ENCODE measurements at regions not wholly inside any gene's neighbourhood (a gene's known extent, or its start where the extent isn't known, plus 50 kb on each side); places are given as distances from the start of the nearest gene placed in this dataset.

DNA sequence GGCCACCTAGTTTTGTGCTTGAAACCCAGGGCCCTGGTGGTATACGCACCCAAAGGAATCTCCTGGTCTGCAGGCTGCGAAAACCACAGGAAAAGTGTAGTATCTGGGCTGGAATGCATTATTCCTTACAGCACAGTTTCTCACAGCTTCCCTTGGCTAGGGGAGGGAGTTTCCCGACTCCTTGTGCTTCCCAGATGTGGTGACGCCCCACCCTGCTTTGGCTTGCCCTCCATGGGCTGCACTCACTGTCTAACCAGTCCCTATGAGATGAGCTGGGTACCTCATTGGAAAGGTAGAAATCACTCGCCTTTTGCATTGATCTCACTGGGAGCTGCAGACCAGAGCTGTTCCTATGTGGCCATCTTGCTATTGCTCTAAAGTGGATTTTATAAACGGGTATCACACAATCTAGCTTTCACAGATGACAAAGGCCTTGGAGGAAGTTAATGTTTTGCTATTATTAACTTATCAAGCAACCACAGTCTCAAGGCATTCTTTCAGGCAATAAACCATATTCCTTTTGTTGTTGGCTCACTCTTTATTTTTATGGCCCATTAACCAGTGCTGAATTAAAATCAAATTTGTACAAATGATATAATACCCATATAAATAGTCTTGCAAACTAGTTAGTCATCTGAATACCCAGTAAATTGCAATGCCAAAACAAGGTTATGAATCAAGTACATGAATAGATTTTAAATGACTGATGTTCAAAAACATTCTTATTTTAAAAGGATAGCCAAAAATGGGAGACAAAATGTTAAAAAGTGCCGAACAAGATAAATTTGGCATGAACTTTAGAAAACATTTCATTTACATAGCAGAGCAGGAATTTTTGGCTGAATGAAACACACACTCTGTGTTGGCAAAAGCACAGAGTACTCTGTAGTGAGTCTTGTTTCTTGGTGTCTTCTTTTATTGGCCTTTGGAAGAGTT, 475.4 kb upstream of the ARGLU1 start:
- no peak overlapping the region for H3K4me3 ChIP-seq (ENCODE audit: low read length)
- no peak for DNase-seq (ENCODE audit: low read depth)
- TF ChIP-seq, protein P1, sequence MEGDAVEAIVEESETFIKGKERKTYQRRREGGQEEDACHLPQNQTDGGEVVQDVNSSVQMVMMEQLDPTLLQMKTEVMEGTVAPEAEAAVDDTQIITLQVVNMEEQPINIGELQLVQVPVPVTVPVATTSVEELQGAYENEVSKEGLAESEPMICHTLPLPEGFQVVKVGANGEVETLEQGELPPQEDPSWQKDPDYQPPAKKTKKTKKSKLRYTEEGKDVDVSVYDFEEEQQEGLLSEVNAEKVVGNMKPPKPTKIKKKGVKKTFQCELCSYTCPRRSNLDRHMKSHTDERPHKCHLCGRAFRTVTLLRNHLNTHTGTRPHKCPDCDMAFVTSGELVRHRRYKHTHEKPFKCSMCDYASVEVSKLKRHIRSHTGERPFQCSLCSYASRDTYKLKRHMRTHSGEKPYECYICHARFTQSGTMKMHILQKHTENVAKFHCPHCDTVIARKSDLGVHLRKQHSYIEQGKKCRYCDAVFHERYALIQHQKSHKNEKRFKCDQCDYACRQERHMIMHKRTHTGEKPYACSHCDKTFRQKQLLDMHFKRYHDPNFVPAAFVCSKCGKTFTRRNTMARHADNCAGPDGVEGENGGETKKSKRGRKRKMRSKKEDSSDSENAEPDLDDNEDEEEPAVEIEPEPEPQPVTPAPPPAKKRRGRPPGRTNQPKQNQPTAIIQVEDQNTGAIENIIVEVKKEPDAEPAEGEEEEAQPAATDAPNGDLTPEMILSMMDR (IDR thresholded peaks at IDR 0.05; ENCODE audit: insufficient read depth, low read depth, low read length, missing control alignments), result no peak

DNA sequence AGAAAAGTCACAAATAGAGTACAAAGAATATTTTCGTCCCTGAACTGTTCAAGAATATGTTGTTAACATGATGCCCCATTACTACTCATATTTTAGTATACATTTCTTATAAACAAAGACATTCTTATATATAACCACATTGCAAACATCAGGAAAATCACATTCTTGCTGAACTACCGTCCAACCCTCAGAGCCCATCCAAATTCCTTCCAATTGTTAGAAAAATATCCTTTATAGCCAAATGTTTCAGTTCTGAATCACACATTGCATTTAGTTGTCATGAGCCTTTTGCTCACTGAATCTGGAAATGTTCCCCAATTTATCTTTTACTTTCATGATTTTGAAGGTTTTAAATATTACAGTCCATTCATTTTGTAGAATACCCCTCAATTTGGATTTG, 467.8 kb upstream of the ARGLU1 start:
- no peak overlapping the region for H3K4me3 ChIP-seq (ENCODE audit: low read length)
- DNase-seq (ENCODE audit: low read depth), result no peak
- TF ChIP-seq, protein P1 (IDR thresholded peaks at IDR 0.05; ENCODE audit: insufficient read depth, low read depth, low read length, missing control alignments), result no peak

DNA sequence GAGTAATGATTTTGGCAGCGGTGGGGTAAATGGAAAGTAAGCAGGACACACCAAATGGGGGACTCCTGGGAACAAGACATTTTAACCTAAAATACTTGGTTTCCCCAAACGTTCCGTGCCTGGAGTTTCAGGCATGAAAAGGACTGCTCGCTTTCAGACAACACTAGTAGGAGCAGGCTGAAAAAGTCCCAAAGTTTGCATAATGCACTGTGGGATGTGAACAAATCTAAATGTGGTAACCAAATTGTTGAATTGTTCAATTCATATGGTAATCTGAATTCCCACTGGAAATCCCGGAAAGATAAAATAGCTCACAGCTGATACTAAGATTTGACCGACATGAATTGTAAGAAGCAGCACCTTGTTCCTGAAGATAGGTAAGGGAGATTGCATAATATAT, 467.2 kb upstream of the ARGLU1 start:
- no peak for DNase-seq (ENCODE audit: low read depth)
- no peak overlapping the region for H3K4me3 ChIP-seq (ENCODE audit: low read length)
- TF ChIP-seq, protein P1 (IDR thresholded peaks at IDR 0.05; ENCODE audit: insufficient read depth, low read depth, low read length, missing control alignments), result no peak

DNA sequence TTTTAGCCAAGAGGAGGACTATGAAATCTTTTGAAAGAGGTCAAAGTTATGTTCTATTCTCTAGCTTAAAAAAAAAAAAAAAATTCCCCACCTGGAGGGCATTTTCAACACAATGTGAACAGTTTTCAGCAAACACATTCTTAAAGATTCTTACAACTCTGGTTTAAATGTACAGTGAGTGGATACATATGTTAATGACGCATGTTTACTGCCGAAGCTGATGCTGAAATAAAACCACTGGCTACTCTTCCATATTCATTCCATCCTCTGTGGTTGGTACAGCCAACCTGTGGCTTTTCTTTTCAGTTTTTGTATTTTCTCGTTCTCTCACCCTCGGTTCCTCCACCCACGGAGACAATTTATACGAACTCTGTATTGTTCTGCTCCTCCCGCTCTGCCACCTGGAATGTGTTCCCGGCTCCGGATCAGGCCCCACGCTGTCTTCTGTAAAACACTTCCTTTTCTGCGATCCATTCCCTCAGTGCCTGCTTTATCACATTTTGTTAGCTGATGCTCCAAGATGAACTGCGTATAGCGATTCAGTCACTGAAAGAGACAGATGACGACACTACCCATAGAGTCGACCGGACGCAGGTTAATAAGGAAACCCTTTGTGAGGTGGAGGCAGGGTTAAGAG, 466.4 kb upstream of the ARGLU1 start:
- TF ChIP-seq, protein P1 (IDR thresholded peaks at IDR 0.05; ENCODE audit: insufficient read depth, low read depth, low read length, missing control alignments), result no peak
- H3K4me3 ChIP-seq (ENCODE audit: low read length), result no peak overlapping the region
- DNase-seq (ENCODE audit: low read depth), result no peak

DNA sequence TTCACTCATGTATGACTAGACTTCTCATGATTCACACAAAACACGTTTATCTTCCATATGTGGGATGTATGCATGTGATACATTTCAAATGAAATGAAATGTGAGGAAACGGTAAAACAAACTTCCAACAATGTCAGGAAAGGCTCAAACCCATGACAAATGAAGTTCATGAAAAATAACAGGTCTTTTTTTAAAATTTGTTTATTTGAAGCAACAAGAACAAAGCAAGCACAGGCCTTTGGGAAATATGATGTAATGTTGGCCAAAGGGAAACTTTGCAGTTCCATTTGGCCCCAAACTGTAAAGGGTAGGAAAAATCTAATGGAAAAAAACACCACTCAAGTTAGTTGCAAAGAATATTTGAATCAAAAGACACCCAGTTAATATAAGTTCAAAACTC, 463.8 kb upstream of the ARGLU1 start:
- H3K4me3 ChIP-seq (ENCODE audit: low read length), result no peak overlapping the region
- no peak for DNase-seq (ENCODE audit: low read depth)
- TF ChIP-seq, protein P1 (IDR thresholded peaks at IDR 0.05; ENCODE audit: insufficient read depth, low read depth, low read length, missing control alignments), result no peak

DNA sequence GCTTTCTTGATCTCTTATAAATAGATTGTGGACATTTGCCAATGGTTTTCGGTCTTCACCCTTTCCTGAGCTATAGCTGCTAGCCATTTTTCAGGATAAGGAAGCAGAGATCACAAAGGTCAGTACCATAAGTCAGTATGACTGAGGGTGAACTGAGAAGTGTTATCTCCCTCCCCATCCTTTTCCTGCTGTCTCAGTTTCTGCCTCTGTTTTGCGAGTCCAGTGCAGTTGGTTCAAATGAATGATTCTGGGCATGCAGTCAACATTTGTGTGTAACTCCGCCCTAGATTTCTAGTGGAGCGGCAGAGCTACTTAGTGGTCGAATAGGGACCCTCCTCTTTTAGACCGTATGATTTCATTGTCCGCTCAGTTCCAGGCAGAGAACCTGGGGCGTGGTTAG, 460.8 kb upstream of the ARGLU1 start:
- no peak for DNase-seq (ENCODE audit: low read depth)
- no peak overlapping the region for H3K4me3 ChIP-seq (ENCODE audit: low read length)
- TF ChIP-seq, protein P1 (IDR thresholded peaks at IDR 0.05; ENCODE audit: insufficient read depth, low read depth, low read length, missing control alignments), result no peak
